ENCODE measurements at regions not wholly inside any gene's neighbourhood (a gene's known extent, or its start where the extent isn't known, plus 50 kb on each side); places are given as distances from the start of the nearest gene placed in this dataset.

- intact Hi-C loops (cut with micrococcal nuclease), result no loop called here
- Histone ChIP-seq H3K9me3 (ENCODE audit: control insufficient read depth, insufficient read depth, low read length) (peaks cover 2% of the 10 kb centered on the region; the same call in 1 of the 2 replicates), H2AFZ (replicated peaks; ENCODE audit: low read length, poor library complexity) (no peak overlapping the region), H3K9ac (ENCODE audit: low read depth, low read length) (no peak overlapping the region), H3K4me2 (ENCODE audit: low read depth, low read length) (no peak overlapping the region), H2BK20ac (ENCODE audit: low read depth, low read length) (no peak overlapping the region), H2BK15ac (ENCODE audit: low read depth, low read length) (no peak overlapping the region), H4K20me1 (ENCODE audit: insufficient read depth, low read length) (no peaks in the 10 kb centered on the region), H3K4ac (ENCODE audit: low read depth, low read length) (no peak overlapping the region), H3K27ac (ENCODE audit: insufficient read depth, low read length) (no peak overlapping the region), H3K4me3 (ENCODE audit: insufficient read depth, low read depth, low read length) (no peak overlapping the region), H2BK5ac (ENCODE audit: low read depth, low read length, poor library complexity, severe bottlenecking) (no peak overlapping the region), H3K36me3 (ENCODE audit: control insufficient read depth, insufficient read depth, low read length) (no peaks in the 10 kb centered on the region), H3K9me1 (ENCODE audit: insufficient read depth, low read length) (no peaks in the 10 kb centered on the region), H2AK9ac (replicated peaks; ENCODE audit: low read depth, low read length, poor library complexity) (no peak overlapping the region), H3K4me1 (ENCODE audit: control insufficient read depth, insufficient read depth, low read length) (no peaks in the 10 kb centered on the region), H3K56ac (ENCODE audit: extremely low read depth, insufficient read depth, low read length) (no peak overlapping the region), H2AK5ac (ENCODE audit: low read depth, low read length) (no peak overlapping the region), H3K14ac (replicated peaks; ENCODE audit: low read depth, low read length) (no peak overlapping the region), H2BK120ac (ENCODE audit: low read depth, low read length) (no peak overlapping the region), H3K18ac (ENCODE audit: low read depth, low read length) (no peak overlapping the region), H3K23ac (ENCODE audit: low read depth, low read length) (no peak overlapping the region), H4K5ac (ENCODE audit: low read depth, low read length) (no peak overlapping the region), H4K8ac (ENCODE audit: low read depth in 2 of 2, low read length in 2 of 2) (no peak overlapping the region), H4K91ac (ENCODE audit: insufficient read depth, low read depth, low read length) (no peak overlapping the region), H3K79me1 (ENCODE audit: low read depth in 1 of 2, low read length in 2 of 2) (no peaks in the 10 kb centered on the region), H3K27me3 (ENCODE audit: control insufficient read depth, insufficient read depth, low read length) (no peaks in the 10 kb centered on the region; the same call in 1 of the 2 replicates)
- no peak for TF ChIP-seq BHLHE40 (IDR thresholded peaks at IDR 0.05; ENCODE audit: low read depth, low read length)
- TF ChIP-seq NFE2L2 (IDR thresholded peaks at IDR 0.05; ENCODE audit: low read depth, low read length), result no peak
- TF ChIP-seq MAFK (IDR thresholded peaks at IDR 0.05; ENCODE audit: low read depth, low read length), result no peak
- no peak for TF ChIP-seq MXI1 (IDR thresholded peaks at IDR 0.05; ENCODE audit: borderline replicate concordance, low read depth, low read length)
- TF ChIP-seq RAD21 (IDR thresholded peaks at IDR 0.05; ENCODE audit: low read length), result no peak
- TF ChIP-seq FOS (IDR thresholded peaks at IDR 0.05; ENCODE audit: low read depth, low read length), result no peak
- no peak for TF ChIP-seq USF2 (IDR thresholded peaks at IDR 0.05; ENCODE audit: low read depth, low read length)
- no peak for TF ChIP-seq SMC3 (IDR thresholded peaks at IDR 0.05; ENCODE audit: low read depth, low read length)
- TF ChIP-seq CHD1 (IDR thresholded peaks at IDR 0.05; ENCODE audit: low read depth, low read length), result no peak
- TF ChIP-seq RFX5 (IDR thresholded peaks at IDR 0.05; ENCODE audit: low read depth, low read length), result no peak
- no peak for TF ChIP-seq CEBPB (IDR thresholded peaks at IDR 0.05; ENCODE audit: low read depth, low read length)
- TF ChIP-seq RCOR1 (IDR thresholded peaks at IDR 0.05; ENCODE audit: insufficient replicate concordance, low read length), result no peak
- TF ChIP-seq MAZ (IDR thresholded peaks at IDR 0.05; ENCODE audit: borderline replicate concordance, low read depth, low read length), result no peak
- TF ChIP-seq POLR2A (IDR thresholded peaks at IDR 0.05; ENCODE audit: low read depth, low read length), result no peak
- TF ChIP-seq CTCF (conservative IDR thresholded peaks at IDR 0.05; ENCODE audit: low read depth, low read length), result no peak
- no peak for TF ChIP-seq ELK1 (IDR thresholded peaks at IDR 0.05; ENCODE audit: borderline replicate concordance, low read depth, low read length)
- ATAC-seq (ENCODE audit: low read depth) (no peak), DNase-seq (no peak)
- dilution Hi-C loops (cut with HindIII; ENCODE audit: low sequenced_read_pairs, unreplicated experiment), result no loop called here
- ChIA-PET POLR2A (ENCODE audit: unreplicated experiment) (no interaction called here), CTCF (no interaction called here)
- WGBS, 2 experiments (ENCODE audit: extremely low coverage in 2 of 2, insufficient read length in 1 of 2), result no CpG with 5 or more reads among the region's 7 CpGs
- in situ Hi-C loops (cut with MboI; ENCODE audit: low sequenced_read_pairs), result no loop called here
- no TSS peak for BruUV-seq (replicated peaks)
These were observed 54.6 kb upstream of the MNX1 start for GRCh38 chr7:157065046-157065445.

Data from IMR-90 (cell line).